ENCODE measurements at regions not wholly inside any gene's neighbourhood (a gene's known extent, or its start where the extent isn't known, plus 50 kb on each side); places are given as distances from the start of the nearest gene placed in this dataset.

- TF ChIP-seq CDX4 (CRISPR knock-in tag; IDR thresholded peaks at IDR 0.05; ENCODE audit: borderline replicate concordance) (no peak), MAX (CRISPR knock-in tag; IDR thresholded peaks at IDR 0.05) (no peak), USF1 (CRISPR knock-in tag; IDR thresholded peaks at IDR 0.05) (no peak), CTCF (IDR thresholded peaks at IDR 0.05) (no peak), ETV6 (CRISPR knock-in tag; IDR thresholded peaks at IDR 0.05) (no peak), NFE2L1 (CRISPR knock-in tag; IDR thresholded peaks at IDR 0.05) (no peak), FOXJ3 (CRISPR knock-in tag; IDR thresholded peaks at IDR 0.05; ENCODE audit: borderline replicate concordance) (no peak)
Observed at GRCh38 chr10:2431961-2432360, 635.4 kb upstream of the PFKP start (continued).

- no peak overlapping the region for H3K27ac Mint-ChIP-seq
- TF ChIP-seq CBFB (CRISPR knock-in tag; IDR thresholded peaks at IDR 0.05; ENCODE audit: low read depth) (no peak), ZNF281 (CRISPR knock-in tag; IDR thresholded peaks at IDR 0.05) (no peak), MAX (CRISPR knock-in tag; IDR thresholded peaks at IDR 0.05) (no peak), TCF7 (CRISPR knock-in tag; IDR thresholded peaks at IDR 0.05; ENCODE audit: low read depth) (no peak), ESRRA (CRISPR knock-in tag; IDR thresholded peaks at IDR 0.05; ENCODE audit: borderline replicate concordance) (no peak), JUN (CRISPR knock-in tag; IDR thresholded peaks at IDR 0.05) (no peak), ZNF219 (CRISPR knock-in tag; IDR thresholded peaks at IDR 0.05; ENCODE audit: borderline replicate concordance) (no peak), ZNF232 (CRISPR knock-in tag; IDR thresholded peaks at IDR 0.05) (no peak), CTCF (IDR thresholded peaks at IDR 0.05) (no peak), NFYB (CRISPR knock-in tag; conservative IDR thresholded peaks at IDR 0.05; ENCODE audit: low read depth) (no peak), ZBTB21 (CRISPR knock-in tag; IDR thresholded peaks at IDR 0.05; ENCODE audit: borderline replicate concordance) (no peak), ZNF396 (CRISPR knock-in tag; IDR thresholded peaks at IDR 0.05; ENCODE audit: borderline replicate concordance) (no peak), SMAD3 (CRISPR knock-in tag; IDR thresholded peaks at IDR 0.05; ENCODE audit: borderline replicate concordance) (no peak)
- no peaks in the 10 kb centered on the region for H3K36me3 Mint-ChIP-seq
- no peaks in the 10 kb centered on the region for H3K4me1 Mint-ChIP-seq
- H3K27me3 Mint-ChIP-seq (ENCODE audit: low read depth) = peaks cover 6% of the 10 kb centered on the region
- DNase-seq (ENCODE audit: low spot score) = no peak
- POLR2A ChIA-PET = no interaction called here
- CTCF ChIA-PET = no interaction called here
- no peak for ATAC-seq
- peaks cover 6% of the 10 kb centered on the region for H3K9me3 Mint-ChIP-seq
- H3K4me3 Mint-ChIP-seq = no peak overlapping the region
Observed at GRCh38 chr10:2427412-2427811, 639.9 kb upstream of the PFKP start.
